GM12874 (cell line): ENCODE measurements at regions not wholly inside any gene's neighbourhood (a gene's known extent, or its start where the extent isn't known, plus 50 kb on each side); places are given as distances from the start of the nearest gene placed in this dataset.

Experiments
- TF ChIP-seq, protein P1 (sequence below): IDR thresholded peaks from 2 replicates; pipeline ENCODE4 v1.5.1; 2011; ENCODE audit warnings: low read depth, mild to moderate bottlenecking, control low read depth, low read length, moderate library complexity; ENCODE audit not compliant: insufficient read depth

DNA sequence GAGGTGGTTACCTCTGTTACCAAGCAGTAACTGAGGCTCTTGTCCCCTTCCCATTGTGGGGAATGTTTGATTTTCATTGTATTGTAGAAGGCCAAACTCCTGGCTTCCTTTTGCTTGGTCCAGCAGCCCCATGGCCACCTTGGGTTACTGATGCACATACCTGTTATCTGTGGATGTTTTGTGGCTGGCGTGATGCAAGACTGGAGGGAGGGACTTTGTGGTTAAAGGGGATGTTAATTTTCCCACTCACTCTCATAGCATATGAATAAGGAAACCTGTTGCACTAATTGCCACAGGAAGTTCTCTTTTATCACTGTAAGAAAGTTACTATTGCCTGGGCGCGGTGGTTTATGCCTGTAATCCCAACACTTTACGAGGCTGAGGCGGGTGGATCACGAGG lies 168.6 kb upstream of the HS3ST4 start:
- TF ChIP-seq, protein P1, sequence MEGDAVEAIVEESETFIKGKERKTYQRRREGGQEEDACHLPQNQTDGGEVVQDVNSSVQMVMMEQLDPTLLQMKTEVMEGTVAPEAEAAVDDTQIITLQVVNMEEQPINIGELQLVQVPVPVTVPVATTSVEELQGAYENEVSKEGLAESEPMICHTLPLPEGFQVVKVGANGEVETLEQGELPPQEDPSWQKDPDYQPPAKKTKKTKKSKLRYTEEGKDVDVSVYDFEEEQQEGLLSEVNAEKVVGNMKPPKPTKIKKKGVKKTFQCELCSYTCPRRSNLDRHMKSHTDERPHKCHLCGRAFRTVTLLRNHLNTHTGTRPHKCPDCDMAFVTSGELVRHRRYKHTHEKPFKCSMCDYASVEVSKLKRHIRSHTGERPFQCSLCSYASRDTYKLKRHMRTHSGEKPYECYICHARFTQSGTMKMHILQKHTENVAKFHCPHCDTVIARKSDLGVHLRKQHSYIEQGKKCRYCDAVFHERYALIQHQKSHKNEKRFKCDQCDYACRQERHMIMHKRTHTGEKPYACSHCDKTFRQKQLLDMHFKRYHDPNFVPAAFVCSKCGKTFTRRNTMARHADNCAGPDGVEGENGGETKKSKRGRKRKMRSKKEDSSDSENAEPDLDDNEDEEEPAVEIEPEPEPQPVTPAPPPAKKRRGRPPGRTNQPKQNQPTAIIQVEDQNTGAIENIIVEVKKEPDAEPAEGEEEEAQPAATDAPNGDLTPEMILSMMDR = no peak

DNA sequence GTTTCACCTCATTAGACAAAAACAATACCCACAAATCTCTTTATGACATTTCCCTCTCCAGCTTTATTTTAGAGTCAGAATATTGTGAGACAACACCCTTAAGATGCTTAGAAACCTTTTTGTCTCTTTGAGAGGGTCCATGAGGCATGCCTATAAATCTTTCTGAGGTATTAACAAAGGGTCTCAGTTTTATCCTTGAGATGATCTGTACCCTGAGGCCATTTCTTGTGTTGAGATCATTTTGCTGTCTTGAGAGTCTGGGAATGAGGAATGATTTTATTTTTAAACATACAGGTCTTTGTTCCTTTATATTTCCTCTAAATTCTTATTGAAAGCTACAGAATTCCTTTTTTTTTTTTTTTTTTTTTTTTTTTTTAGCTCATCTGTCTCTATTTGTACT lies 179.7 kb upstream of the HS3ST4 start:
- TF ChIP-seq, protein P1 = no peak

DNA sequence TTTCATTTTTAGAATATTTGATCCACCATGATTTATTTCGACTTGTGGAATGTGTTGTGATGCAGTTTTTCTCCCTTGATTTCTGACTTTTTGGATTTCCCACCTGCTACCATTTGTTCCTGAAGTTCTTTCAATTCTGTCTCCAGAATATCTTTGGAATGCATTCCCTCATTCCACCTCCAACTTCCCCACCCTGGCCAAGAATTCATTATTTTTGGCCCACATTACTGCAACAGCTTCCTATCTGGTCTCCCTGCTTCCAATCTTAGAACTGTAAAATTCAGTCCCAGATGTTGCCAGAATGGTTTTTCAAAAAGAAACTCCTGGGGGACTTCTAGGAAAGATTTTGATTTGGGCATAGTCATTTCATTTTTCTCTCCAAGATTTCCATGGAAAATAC lies 182.3 kb upstream of the HS3ST4 start:
- TF ChIP-seq, protein P1 = no peak

DNA sequence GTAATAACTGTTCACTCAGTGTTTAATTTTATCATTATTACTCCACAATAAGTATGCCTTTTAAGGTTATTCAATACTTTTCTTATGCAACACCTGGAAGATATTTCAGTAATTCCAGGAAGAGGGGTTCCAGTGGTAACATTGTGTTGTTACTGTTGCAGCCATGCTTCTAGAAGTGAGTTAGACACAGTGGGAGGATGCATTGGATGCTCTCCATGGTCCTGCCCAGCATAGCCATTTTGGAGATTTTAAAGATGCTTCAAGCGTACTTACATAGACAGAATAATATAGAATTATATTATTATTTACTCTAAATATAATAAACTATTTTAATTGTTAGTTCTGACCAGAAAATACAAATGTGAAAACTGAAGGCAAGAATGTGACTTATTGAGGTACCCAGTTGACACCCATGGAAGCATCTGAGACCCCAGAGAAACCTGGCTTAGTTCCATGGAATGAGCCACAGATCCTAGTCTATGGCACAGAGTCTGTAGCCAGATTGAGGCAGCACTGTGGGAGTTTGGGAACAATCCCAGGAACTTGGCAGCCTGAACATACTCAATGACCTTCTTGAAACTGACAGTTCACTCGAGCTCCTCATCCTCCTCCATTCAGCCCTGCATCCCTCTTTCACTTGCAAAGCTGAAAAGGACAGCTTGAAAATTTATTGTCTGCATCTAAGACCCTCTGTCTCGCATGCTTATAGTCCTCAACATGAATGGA lies 190.1 kb upstream of the HS3ST4 start:
- TF ChIP-seq, protein P1 = no peak

DNA sequence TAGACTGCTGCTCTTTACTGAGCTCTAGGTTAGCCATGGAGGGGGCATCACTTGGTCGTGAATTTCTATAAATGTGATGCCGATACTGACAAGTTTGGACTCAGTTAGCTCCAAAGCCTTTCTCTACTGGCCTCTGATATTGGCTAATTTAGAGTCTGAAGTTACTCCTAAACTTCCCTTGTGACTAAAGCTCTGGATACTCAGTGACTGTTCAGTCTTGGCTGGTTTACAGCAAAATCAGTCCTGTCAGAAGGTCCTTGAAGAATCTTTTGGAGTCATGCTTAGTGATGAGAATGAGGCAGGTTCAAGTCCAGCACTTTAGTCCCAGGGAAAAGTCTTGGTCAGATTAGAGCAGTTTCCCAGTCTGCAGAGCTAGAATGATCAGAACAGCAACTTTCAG lies 197.5 kb upstream of the HS3ST4 start:
- TF ChIP-seq, protein P1 = no peak

DNA sequence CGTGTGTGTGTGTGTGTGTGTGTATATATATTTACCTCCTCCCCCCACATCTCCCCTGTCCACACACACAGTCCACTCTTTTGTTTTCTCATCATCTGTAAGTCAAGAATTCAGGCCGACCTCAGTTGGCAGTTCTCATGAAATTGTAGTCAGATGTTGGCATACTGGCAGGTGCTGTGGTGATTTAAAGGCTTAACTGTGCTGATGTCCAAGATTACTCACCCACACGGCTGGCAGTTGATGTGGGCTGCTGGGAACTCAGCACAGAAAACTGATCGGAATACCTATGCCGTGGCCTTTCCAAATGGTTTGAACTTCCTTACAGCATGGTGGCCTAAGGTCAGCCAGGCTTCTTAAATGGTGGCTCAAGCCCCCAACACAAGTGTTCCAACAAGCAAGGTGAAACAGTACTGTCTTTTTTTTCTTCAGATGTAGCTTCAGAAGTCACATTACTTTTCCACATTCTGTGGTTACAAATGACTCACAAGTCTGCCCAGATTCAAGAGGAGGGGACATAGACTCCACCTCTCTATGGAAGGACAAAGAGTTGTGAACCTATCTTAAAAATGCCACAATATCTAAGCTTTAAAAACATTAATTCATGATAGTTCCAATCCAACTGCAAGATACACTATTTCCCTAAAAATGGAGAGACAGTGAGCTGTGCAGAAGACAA lies 198.5 kb upstream of the HS3ST4 start:
- TF ChIP-seq, protein P1 = no peak

DNA sequence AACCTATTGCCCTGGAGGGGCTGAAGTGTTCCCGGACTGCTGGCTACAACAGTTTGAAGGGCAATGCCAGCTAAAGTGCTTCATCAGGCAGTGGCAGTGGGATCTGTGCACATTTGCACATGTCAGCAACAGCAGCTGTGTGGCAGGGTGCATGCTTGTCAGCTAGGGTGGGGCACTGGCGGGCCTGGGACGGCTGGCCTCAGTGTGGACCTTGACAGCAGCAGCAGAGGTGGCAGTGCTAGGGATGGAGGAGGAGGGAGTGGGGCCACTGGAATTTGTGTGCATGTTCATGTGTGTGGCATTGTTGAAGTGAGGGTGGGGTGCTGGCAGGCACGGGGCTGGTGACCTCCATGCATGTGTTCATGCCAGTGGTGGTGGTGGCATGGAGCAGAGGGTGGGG lies 203.3 kb upstream of the HS3ST4 start:
- TF ChIP-seq, protein P1 = no peak
